NCI-H146 treated with DMSO at 0.1 percent for 48 hours (cell line): ENCODE measurements at regions not wholly inside any gene's neighbourhood (a gene's known extent, or its start where the extent isn't known, plus 50 kb on each side); places are given as distances from the start of the nearest gene placed in this dataset.

Experiments
- DNase-seq: peaks from one replicate; lab custom pipeline; 2025; ENCODE audit not compliant: unreplicated experiment; lab: John Stamatoyannopoulos, UW

DNA sequence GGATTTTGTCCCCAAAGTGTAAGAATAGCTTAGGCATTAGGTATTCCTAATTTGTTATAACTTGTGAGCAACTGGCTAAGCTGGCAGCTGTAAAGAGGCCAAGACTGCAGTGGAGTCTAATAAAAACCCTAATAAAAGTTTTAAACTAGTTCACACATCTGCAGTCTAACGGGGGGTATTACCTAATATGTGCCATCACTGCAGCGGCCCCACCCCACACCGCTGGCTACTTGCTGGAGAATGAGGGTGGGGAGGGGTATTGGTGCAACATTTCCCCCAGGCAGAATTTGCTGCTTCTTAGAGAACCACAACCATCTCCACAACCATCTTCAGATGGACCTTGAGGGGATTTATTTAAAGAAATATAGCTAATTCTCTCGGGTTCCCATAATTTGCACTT lies 135.0 kb downstream of the ZC3H11B start:
- DNase-seq = no peak

DNA sequence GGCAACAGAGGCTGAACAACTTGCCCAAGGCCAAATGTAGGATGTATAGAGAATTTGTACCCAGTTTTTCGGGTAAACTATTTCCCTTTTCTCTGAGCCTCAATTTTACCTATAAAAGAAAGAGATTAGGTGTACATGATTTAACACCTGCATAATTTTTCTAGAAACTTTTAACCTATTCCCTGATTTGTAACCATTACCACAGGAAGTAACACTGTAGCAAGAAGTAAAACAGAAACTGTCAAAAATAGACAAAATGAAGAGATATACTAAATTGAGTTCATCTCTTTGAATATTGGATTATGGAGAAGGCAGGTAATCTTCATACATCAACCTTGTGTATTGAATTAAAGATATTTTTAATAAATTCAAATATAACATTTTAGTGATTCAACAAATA lies 136.2 kb downstream of the ZC3H11B start:
- no peak for DNase-seq

DNA sequence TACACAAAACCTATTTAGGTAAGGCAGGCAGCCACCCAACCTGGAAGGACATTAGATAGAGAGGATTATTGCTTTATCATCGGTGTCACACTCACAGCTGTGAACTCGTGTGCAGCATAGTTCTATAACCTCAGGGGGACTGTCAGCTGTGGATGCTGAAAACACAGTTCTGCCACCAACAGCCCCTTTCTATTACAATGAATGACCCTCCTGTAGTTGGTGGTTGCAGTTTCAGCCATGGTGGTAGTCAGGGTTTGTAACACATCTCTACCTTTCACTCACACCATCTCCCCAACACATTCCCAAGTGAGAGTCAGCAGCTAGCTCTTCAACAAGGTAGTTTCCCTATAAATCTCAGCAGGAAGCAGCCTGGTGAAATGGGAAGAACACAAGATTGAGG lies 136.8 kb downstream of the ZC3H11B start:
- no peak for DNase-seq

DNA sequence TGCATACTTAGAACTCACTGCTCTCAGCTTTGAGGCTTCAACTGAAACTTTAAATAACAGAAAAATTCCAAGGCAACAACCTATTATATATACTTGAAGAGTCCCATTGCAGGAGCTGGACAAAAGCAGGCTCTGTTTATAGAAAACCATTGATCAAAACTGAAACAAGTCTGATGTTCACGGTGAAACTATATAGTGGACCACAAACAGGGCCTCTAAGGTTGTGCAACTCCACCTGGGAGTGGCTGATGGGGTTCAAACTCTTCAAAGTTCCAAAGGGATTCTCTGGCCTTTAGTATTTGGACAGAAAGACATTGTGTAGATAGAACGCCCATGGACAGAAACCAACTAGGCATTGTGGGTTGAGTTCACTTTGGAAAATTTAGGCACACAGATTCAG lies 140.3 kb downstream of the ZC3H11B start:
- DNase-seq = no peak

DNA sequence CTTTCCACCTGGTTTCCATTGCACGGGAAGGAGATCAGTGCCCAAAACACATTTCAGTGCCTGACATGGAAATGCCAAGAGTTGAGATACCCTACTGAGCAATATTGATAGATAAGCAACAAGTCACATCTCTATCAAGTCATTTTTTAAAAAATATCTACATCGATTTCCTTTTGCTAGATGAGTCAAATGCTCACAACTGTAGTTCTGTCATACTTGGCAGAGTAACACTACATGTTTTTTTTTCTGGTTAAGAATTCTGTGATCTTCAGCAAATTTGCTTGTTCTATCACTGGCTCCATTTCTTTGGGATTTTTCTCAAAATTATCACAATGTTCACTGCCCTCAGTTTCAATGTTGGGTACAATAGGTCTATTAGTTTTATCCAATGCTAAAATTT lies 145.4 kb downstream of the ZC3H11B start:
- DNase-seq = no peak

DNA sequence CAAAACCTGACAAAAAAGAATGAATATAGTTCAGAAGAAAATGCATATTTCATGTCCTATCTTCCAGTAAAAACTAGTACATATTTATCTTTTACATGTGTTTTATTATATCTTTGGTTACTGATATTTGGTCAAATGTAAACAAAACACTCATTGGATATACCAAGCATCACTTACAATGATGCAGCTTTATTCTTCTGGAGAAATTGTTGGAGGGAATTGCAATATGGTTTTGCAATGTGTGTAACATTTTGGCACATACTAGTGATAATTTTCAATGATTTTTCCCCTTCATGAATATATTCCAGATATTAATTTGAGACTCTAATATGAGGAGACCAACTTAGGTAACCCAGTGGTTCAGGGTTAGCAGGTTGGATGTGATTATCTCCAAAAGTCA lies 146.1 kb downstream of the ZC3H11B start:
- DNase-seq = no peak

DNA sequence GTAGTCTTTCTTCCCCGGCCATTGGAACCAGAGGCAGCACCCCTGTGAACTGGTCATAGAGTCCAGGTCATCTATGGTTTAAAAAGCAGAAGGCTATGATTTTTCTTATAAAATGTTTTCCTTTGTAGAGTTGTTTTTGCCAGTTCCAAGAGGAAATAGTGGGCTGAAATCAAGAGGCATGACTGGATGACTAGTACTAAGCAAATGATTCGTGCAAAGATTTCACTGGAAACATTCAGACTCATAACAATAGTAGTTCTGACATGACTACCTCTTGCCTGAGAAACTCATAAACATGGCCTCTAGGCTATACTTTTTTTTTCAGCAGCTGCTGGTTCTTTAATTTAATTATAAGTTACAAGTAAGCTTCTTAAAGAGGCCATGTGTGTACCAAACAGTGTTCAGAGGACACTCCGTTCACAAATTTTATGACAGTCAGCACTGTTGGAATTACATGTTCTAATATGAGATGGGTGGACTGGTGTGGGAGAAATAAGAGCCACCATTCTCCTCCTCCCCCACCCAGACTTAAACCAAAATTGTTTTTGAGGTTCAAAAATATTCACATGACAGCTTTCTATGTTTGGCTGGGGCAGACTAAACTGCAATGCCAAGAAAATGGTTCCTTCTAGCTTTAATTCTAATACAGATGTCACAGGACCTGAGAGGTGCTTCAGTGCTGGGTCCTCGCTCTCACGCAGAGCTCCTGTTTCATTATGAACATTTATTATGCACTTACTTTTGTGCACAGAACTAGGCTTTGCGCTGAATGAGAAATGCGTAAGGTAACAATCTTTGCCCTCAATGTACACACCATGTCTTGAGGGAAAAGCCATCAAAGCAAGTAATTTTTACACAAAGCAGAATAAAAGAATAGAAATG lies 147.5 kb downstream of the ZC3H11B start:
- DNase-seq = no peak

DNA sequence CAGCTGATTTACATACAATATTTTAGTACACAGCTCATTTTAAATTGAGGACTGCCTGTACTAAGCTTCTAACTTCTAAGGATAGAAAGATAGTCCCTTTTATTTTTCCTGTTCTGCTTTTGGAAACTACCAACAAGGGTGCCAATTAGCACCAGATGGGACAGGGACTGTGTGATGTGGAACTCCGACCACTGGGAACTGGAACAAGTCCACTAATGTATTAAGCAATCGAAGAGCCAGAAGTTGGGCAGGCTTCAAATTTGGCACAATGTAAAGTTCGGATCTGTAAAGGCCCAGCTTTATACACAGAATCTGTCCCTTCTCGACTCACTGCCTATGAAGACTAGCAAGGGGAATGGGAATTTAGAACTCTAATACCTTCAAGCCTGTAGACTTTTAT lies 149.3 kb downstream of the ZC3H11B start:
- DNase-seq = no peak

DNA sequence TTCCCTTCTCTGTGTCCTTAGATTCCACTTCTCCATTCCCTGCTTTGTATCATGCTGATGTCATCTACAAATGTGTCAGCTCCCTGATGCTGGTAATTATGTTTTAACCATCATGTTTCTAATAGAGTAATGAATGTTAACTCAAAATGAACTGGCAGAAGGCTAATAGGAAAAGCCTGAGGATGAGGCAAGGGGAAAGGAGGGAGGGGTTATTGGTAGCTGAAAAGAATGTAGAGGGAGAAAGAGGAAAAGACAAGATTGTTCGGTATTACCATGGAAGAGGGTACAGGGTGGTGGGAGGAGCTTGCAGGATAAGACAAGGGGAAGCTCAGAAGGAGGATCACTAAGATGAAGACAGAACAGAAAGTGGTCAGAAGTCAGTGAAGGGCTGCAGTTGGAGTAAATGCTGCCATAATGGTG lies 150.9 kb downstream of the ZC3H11B start:
- no peak for DNase-seq

DNA sequence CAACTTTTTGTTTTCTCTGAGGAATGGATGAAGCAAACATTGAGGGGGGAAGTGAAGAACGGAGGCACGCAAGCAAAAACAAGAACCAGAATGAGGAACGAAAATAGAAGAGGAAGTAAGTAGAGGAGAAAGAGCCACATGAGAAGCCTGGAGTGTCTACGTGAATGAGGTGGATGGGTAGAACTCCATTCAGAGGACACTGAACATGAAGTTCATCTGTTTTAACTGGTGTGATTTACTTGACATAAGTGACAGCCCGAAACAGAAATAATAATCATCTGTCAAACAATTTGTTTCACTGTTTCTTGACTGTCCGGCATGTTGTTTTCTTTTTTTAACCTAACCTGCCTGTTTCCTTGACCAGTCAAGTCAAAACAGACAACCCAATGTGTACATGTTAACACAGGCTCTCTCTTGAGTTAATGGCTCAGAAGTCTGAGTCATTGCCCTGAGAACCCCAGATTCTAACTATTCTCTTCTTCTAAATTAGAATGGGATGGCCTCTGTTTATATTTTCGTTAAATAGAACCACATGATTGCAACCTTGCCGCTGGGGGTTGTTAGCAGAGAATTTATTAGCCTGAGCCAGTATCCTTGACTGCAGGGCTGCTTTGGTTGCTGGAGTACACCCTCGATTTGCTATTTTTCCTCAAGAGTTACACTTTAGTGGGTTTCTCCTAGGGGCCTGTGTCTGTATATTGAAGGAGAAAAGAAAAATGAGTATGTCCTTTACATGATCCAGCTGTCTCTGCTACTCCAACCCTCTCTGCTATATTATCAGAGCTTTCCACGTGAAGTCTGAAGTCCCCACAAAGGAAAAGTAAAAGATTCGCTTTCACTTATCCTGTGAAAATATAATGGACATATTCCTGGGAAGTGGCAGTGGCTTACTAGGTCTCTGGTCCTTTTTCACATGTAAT lies 151.7 kb downstream of the ZC3H11B start:
- no peak for DNase-seq

DNA sequence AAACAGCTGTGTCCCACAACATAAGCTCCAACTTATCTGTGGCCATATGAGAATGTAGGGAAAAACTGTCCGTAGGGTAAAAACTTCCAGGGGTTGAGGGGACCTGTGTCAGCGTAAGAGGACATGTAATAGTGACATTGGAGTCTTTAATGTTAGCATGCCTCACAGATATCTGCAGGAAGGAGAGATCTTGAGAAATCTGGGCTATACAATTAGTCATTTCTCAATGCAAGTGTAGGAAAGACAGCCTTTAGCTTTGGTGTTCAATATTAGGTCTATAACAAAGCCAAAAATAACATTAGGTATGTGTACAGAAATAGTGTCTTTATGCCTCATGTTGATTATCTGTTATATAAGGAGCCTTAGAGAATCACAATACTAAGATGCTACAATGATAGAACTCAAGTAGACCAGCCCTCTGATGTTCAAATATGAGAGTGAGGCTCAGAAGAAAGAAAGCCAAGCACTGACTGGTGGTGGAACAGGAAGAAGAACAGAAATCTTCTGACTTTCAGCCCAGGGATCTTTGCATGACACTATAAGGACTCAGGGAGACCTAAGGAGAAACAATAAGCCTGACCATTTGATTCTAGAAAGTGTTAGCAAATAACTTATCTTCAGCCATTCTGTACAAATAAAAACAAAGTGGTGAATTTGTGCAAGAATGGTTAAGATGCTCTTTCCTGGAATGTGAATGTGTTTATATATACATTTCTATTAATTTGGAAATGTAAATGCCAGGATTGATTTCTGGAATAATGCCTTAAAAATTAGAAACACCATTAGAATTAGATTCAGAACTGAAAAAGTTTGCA lies 152.6 kb downstream of the ZC3H11B start:
- no peak for DNase-seq

DNA sequence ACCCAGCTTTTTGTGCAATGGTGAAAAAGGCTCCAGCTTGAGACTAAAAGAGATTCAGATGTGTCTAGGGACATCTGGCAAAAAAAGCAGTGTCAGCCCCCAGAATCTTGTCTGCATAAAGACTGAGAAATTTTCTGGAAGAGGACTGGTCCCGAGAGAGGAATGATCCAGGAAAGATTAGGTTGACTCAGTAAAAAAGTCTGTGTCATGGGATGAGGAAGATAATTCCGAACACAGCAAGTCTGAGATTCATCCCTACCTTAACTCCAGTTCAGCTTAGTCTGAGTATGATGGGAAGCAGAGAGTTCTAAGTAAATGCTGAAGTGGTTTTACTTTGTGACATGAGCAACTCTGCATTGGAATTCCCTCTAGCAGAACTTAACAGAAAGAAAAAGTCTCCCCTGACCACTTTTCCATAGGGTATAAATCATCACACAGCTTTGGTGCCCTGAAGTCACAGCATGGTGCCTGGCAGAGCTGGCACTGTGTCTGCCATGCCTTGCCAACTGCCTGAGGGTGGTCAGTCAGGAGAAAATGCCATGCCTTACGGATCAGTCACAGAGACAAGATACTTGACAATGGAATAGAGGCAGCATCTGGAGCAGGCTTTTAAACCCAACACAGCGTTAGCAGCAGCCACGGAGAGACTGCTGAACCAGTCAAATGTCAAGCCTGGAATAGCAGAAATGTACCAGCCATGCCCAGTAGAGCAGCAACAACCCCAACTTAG lies 153.4 kb downstream of the ZC3H11B start:
- DNase-seq = no peak

DNA sequence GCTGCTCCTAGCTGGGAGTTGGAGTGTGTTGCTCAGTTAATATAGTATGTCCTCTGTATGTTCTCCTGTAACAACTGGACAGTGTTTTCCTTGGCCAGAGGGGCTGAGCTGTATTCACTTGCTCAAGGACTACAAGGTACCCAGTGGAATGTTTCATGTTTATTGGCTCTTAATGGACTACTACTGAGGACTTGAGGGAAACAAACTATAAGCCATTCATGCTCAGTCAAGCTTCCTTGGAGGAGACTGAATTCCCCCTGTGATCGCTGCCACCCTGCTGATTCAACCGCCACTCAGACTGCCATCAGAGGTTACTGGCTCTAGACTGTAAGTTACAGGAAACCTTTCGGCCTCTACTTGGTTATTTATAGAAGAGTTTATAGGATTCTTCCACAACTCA lies 166.6 kb downstream of the ZC3H11B start:
- DNase-seq = no peak

DNA sequence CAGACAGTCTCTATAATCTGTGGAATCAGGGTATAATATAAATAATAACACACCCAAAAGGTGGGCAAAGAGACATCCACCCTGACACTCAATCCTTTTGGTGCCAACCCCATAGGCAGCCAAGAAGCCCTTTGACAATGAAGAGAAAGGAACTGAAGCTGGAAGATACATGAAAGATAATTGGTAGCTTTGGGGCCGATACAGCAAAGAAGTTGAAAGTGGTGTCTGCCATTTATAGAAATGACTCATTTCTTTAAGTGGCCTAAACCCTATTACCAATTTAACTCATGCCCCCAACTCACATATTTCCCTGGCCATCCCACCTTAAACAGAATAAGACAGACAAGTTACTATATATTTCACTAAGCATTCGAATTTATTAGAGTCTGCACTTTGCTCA lies 167.0 kb downstream of the ZC3H11B start:
- DNase-seq = no peak

DNA sequence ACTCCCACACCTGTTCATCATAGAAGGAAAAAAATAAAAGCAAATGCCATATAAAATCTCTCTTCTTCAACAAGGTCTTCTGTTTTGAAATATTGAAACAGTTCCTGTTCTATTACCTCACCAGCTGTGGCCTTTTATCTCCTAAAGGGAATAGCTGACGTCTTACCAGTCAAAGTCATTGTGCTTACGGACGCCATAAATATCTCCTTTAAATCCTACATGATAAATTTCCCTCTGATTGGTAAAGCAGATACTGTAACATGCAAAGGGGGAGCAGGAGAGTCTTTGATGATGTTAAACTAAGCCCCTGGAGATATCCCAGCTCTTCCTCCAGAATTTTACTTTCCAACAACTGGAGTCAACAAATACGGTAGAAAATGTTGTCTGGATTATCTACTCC lies 168.4 kb downstream of the ZC3H11B start:
- DNase-seq = no peak

DNA sequence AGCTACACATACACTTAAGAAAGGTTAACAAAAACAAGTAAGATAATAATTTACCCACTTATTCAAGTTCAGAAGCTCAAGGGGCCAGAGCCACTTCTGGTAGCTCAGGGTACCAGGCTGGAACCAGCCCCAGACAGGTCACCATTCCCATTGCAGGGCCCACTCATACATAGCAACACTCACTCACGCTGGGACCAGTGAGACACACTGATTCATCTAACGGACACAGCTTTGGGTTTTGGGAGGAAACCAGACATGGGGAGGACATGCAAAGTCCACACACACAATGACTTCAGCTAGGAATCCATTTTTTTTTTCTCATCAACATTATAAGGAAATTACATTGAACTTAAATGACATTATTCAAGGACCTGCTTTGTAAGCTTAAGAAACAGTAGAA lies 169.1 kb downstream of the ZC3H11B start:
- no peak for DNase-seq

DNA sequence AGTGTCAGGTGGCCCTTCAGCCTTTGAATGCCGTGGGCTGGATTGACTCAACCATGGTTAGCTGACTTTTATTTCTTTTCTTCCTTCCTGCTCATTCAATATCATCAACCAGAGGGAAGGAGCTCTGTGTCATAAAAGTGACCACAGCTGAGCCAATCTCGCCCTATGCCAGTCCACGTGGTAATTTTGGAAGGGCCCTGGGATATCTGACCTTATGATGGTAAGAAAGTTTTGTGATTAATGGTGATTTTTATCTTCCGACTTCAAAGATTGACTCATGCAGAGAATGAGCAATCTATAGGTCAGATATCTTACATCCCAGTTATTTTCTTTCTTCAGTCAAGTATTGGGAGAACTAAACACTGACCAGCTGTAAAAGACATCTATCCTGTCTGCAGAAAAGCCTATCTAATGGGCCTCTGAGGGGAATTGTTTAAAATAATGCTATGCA lies 170.3 kb downstream of the ZC3H11B start:
- no peak for DNase-seq

DNA sequence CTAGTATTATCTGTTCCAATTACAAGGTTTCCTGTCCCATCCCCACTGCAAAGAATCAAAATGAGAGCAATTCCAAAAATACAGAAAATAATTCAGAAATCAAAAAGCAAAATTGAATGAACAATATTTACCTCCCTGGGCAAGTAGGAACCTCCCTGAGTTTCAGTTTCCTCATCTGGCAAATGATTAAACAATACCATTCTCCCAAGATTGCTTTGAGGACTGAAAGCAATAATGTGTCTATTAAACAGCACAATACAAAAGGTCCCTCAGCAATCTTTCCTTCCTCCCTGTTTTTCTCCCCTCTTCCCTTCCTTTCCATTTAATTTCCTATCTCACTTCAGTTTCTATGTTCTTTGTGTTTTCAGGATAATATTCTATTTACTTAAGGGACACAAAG lies 171.0 kb downstream of the ZC3H11B start:
- no peak for DNase-seq

DNA sequence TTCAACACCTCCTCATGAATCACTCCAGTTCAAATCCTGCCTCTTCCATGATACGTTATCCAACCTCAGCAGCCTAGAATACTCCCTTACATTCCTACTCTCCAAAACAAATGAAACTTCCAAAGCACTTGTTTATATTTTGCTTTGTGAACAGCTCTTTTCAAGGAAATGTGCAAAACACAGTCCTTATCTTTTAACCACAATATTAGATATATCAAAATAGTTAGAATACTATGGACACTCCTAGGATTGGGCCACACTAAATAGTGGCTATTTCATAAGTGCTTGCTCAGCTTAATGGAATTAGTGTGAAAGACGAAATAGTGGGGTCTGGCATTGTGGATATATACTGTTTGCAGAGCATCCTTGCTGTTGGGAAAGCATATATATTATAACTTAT lies 173.5 kb downstream of the ZC3H11B start:
- no peak for DNase-seq

DNA sequence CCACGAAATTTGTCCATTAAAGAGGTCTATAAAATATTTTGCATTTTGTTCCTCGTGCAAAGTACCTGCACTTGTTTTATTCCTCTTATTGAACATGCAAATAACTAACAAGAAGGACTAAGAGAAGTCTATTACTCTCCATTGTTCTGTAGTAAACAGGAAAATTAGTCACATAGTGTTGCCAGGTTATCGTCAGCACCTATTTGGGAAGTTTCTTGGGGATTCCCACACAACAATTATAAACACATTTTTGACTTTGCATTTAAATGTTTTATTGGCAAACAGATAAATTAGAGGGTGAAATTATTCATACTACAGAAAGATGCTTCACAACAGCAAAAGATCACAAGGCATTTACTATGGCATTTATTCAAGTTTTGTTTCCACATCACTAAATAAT lies 174.5 kb downstream of the ZC3H11B start:
- DNase-seq = no peak

DNA sequence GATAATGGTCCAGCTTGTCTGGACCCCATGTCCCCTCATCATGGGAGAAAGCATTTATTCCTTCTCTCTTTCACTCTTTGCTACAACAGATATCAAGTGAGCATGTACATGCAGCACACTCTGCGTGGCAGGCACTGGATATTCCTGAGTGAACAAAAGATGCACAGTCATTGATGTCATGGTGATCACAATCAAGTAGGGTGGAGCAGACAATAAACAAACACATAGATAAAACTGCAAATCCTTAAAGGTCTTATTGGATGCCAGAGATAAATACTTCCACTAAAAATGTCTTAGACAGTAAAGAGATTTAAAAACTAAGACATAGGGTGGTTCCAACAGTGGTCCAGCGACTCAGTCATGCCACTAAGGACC lies 178.0 kb downstream of the ZC3H11B start:
- DNase-seq = no peak
